ENCODE measurements at regions not wholly inside any gene's neighbourhood (a gene's known extent, or its start where the extent isn't known, plus 50 kb on each side); places are given as distances from the start of the nearest gene placed in this dataset.
"Not testable (repeated sequence)": the region's sequence is repeated elsewhere in the genome, so short reads cannot be mapped to it uniquely, and the experiment has no call there.

DNA sequence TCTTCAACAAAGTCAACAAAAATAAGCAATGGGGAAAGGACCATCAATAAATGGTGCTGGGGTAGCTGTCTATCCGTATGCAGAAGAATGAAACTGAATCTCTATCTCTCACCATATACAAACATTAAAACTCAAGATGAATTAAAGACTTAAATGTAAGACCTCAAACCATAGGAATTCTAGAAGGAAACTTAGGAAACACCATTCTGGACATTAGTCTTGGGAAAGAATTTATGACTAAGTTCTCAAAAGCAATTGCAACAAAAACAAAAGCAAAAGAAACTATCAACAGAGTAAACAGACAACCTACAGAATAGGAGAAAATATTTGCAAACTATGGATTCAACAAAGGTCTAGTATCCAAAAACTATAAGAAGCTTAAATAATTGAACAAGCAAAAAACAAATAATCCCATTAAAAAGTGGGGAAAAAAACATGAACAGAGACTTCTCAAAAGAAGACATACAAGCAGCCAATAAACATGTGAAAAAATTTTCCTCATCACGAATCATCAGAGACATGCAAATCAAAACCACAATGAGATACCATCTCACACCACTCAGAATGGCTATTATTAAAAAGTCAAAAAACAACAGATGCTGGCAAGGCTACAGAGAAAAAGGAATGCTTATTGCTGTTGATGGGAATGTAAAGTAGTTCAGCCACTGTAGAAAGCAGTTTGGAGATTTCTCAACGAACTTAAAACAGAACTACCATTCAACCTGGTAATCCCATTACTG is 266.1 kb upstream of the DAAM1 start:
- TF ChIP-seq POLR2AphosphoS5 (IDR thresholded peaks at IDR 0.05) = not testable (repeated sequence)
- TF ChIP-seq, protein P1, sequence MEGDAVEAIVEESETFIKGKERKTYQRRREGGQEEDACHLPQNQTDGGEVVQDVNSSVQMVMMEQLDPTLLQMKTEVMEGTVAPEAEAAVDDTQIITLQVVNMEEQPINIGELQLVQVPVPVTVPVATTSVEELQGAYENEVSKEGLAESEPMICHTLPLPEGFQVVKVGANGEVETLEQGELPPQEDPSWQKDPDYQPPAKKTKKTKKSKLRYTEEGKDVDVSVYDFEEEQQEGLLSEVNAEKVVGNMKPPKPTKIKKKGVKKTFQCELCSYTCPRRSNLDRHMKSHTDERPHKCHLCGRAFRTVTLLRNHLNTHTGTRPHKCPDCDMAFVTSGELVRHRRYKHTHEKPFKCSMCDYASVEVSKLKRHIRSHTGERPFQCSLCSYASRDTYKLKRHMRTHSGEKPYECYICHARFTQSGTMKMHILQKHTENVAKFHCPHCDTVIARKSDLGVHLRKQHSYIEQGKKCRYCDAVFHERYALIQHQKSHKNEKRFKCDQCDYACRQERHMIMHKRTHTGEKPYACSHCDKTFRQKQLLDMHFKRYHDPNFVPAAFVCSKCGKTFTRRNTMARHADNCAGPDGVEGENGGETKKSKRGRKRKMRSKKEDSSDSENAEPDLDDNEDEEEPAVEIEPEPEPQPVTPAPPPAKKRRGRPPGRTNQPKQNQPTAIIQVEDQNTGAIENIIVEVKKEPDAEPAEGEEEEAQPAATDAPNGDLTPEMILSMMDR (IDR thresholded peaks at IDR 0.05) = not testable (repeated sequence)
